Sigmoid colon (tissue), 4 donors: ENCODE measurements at regions not wholly inside any gene's neighbourhood (a gene's known extent, or its start where the extent isn't known, plus 50 kb on each side); places are given as distances from the start of the nearest gene placed in this dataset.

ENCODE experiments used
- CTCF ChIP-seq, 4 experiments: fragments of 450-650 bp in 3 of 4; fragments of 200-600 bp in 1 of 4; IDR thresholded peaks; one replicate each; pipeline ENCODE4 v1.5.1; 2016 to 2019; ENCODE audit warnings: antibody characterized with exemption in 4 of 4, mild to moderate bottlenecking in 3 of 4, moderate library complexity in 2 of 4
- POLR2A ChIP-seq, 2 donors: fragments of 450-650 bp; IDR thresholded peaks; one replicate each; pipeline ENCODE4 v1.6.1; 2016; ENCODE audit warnings: antibody characterized with exemption in 2 of 2, mild to moderate bottlenecking in 2 of 2, moderate library complexity in 2 of 2
- POLR2AphosphoS5 ChIP-seq, 4 donors: sonication (generic); formaldehyde crosslinking; IDR thresholded peaks; one replicate each; pipeline ENCODE4 v1.6.1; 2017; ENCODE audit warnings: antibody characterized with exemption in 4 of 4

DNA sequence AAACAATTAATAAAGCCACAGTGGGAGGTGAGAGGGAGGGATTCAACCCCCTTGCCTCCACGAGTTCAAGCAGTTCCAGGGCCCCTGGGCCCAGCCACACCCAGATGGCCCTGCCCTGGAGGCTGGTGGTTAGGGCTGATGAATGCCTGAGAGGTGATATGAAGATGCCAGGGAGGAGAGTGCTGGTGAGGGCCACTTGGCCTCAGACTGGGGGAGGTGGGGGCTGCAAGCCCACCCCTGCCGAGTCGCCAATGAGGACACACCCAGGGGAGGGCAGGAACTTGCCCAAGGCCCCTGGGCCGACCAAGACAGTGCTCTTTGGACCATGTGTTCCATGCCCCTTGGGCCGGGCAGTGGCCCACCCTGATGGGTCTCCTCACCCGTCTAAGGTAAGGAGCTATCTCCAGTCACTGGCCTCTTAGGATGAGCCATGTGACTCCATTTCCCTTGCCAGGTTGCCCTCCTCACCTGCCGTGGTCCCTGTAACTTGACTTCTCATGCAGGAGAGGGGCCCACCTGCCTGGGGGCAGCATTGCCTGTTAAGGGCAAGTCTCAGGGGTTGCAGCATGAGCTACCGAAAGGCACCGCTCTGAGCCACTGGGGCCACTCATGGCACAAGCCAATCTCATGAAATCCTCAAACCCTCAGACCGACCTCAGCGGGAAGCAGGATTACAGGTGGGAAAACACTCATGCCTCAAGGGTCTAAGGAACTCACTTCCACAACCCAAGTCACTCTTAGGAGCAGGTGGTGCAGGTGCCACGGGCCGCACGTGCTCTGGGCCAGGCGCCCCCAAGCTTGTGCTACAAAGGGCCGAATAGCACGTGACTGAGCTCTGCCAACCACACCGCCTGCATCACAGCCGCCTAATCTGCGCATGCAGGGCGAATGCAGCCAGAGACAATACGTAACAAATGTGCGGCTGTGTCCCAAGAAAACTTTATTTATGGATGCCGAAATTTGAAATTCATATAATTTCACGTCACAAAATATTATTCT is 147.4 kb upstream of the MLN start:
- TF ChIP-seq POLR2AphosphoS5 (IDR thresholded peaks at IDR 0.05) (no peak), POLR2A (IDR thresholded peaks at IDR 0.05) (no peak), CTCF (IDR thresholded peaks at IDR 0.05) (no peak)
